ENCODE measurements at regions not wholly inside any gene's neighbourhood (a gene's known extent, or its start where the extent isn't known, plus 50 kb on each side); places are given as distances from the start of the nearest gene placed in this dataset.

DNA sequence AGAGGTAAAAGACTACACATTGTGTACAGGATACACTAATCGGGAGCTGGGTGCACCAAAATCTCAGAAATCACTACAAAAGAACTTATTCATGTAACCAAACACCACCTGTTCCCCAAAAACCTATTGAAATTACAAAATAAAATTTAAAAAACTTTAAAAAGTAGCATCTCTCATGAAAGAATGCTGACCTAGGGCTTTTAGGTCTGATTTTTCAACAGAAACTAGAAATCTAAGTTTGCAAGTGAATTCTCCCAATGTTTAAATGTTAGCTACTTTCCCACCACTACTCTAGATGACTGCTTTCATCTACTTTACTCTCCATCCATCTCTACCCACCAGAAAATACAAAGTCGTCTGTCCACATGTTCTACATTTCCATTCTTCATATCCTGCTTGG lies 1447.7 kb downstream of the RPA4 start:
- Histone ChIP-seq H3K4me3 (ENCODE audit: low read depth, low read length, poor library complexity, severe bottlenecking) (no peak overlapping the region), H3K79me2 (ENCODE audit: insufficient read depth, low read depth, low read length) (no peaks in the 10 kb centered on the region), H3K4me2 (ENCODE audit: low read length) (no peak overlapping the region), H3K9me2 (ENCODE audit: insufficient read depth, low read length) (no peaks in the 10 kb centered on the region), H3K27ac (ENCODE audit: low read depth, low read length, poor library complexity, severe bottlenecking) (no peak overlapping the region), H4K20me1 (ENCODE audit: insufficient read depth, low read length) (no peaks in the 10 kb centered on the region), H3K36me3 (ENCODE audit: insufficient read depth, low read length) (no peaks in the 10 kb centered on the region), H3K4me1 (ENCODE audit: insufficient read depth, low read length, poor library complexity, severe bottlenecking) (no peaks in the 10 kb centered on the region), H3K9me3 (ENCODE audit: low read length) (no peaks in the 10 kb centered on the region), H2AFZ (ENCODE audit: low read length) (no peak overlapping the region)
- TF ChIP-seq, protein P1, sequence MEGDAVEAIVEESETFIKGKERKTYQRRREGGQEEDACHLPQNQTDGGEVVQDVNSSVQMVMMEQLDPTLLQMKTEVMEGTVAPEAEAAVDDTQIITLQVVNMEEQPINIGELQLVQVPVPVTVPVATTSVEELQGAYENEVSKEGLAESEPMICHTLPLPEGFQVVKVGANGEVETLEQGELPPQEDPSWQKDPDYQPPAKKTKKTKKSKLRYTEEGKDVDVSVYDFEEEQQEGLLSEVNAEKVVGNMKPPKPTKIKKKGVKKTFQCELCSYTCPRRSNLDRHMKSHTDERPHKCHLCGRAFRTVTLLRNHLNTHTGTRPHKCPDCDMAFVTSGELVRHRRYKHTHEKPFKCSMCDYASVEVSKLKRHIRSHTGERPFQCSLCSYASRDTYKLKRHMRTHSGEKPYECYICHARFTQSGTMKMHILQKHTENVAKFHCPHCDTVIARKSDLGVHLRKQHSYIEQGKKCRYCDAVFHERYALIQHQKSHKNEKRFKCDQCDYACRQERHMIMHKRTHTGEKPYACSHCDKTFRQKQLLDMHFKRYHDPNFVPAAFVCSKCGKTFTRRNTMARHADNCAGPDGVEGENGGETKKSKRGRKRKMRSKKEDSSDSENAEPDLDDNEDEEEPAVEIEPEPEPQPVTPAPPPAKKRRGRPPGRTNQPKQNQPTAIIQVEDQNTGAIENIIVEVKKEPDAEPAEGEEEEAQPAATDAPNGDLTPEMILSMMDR (conservative IDR thresholded peaks at IDR 0.05; ENCODE audit: low read length), result no peak
- no peak for TF ChIP-seq EZH2phosphoT487 (IDR thresholded peaks at IDR 0.05; ENCODE audit: borderline replicate concordance, low read depth, low read length)
- intact Hi-C loops (cut with micrococcal nuclease; ENCODE audit: unreplicated experiment), result no loop called here
- DNase-seq (ENCODE audit: low spot score), result no peak
- BruUV-seq (replicated peaks), result no TSS peak
- CTCF ChIA-PET (ENCODE audit: unreplicated experiment), result no interaction called here
- POLR2A ChIA-PET, result no interaction called here

DNA sequence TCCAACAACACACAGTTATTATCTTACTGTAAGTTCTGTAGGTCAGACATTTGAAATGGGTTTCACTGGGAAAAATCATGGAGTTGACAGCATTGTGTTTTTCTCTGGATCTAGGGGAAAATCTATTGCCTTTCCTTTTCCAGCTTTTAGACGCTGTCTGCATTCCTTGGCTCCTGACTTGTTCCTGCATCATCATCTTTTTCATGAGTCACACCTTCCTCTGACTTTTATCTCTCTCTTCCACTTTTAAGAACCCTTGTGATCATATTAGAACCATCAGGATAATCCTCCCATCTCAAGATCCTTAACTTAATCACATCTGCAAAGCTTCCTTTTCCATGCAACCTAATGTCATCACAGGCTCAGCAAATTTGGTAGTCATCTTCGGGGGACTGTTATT lies 1454.8 kb downstream of the RPA4 start:
- H2AFZ ChIP-seq (ENCODE audit: low read length), result no peak overlapping the region
- ChIA-PET CTCF (ENCODE audit: unreplicated experiment) (no interaction called here), POLR2A (no interaction called here)
- no peak overlapping the region for H3K4me2 ChIP-seq (ENCODE audit: low read length)
- no peak for DNase-seq (ENCODE audit: low spot score)
- no peaks in the 10 kb centered on the region for H4K20me1 ChIP-seq (ENCODE audit: insufficient read depth, low read length)
- H3K36me3 ChIP-seq (ENCODE audit: insufficient read depth, low read length), result no peaks in the 10 kb centered on the region
- no TSS peak for BruUV-seq (replicated peaks)
- TF ChIP-seq, protein P1 (conservative IDR thresholded peaks at IDR 0.05; ENCODE audit: low read length), result no peak
- no peak for TF ChIP-seq EZH2phosphoT487 (IDR thresholded peaks at IDR 0.05; ENCODE audit: borderline replicate concordance, low read depth, low read length)
- H3K27ac ChIP-seq (ENCODE audit: low read depth, low read length, poor library complexity, severe bottlenecking), result no peak overlapping the region
- H3K4me1 ChIP-seq (ENCODE audit: insufficient read depth, low read length, poor library complexity, severe bottlenecking), result no peaks in the 10 kb centered on the region
- no peaks in the 10 kb centered on the region for H3K79me2 ChIP-seq (ENCODE audit: insufficient read depth, low read depth, low read length)
- H3K9me2 ChIP-seq (ENCODE audit: insufficient read depth, low read length), result no peaks in the 10 kb centered on the region
- intact Hi-C loops (cut with micrococcal nuclease; ENCODE audit: unreplicated experiment), result no loop called here
- H3K4me3 ChIP-seq (ENCODE audit: low read depth, low read length, poor library complexity, severe bottlenecking), result no peak overlapping the region
- H3K9me3 ChIP-seq (ENCODE audit: low read length), result no peaks in the 10 kb centered on the region

DNA sequence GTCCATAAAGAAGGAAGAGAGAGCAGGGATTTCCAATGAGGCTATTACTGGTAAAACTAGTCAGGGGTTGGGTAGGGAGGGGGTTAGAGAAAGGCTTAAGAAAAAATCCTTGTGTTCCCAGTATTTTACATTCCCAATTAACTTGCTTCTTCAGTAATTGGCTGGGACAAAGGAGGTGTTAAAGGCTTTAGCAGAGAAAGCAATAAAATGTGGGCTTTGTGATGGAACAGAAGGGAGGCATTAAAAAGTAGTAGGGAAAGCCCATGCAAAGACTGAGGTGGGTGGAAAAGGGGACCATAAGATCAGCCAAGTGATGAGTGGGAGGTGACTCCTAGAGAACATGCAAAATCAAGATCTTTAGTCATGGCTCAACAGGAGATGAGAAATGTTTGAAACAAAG lies 1467.2 kb downstream of the RPA4 start:
- no TSS peak for BruUV-seq (replicated peaks)
- Histone ChIP-seq H3K36me3 (ENCODE audit: insufficient read depth, low read length) (no peaks in the 10 kb centered on the region), H3K79me2 (ENCODE audit: insufficient read depth, low read depth, low read length) (no peaks in the 10 kb centered on the region), H3K9me3 (ENCODE audit: low read length) (no peaks in the 10 kb centered on the region), H3K4me1 (ENCODE audit: insufficient read depth, low read length, poor library complexity, severe bottlenecking) (no peaks in the 10 kb centered on the region), H3K4me2 (ENCODE audit: low read length) (no peak overlapping the region), H2AFZ (ENCODE audit: low read length) (no peak overlapping the region), H3K27ac (ENCODE audit: low read depth, low read length, poor library complexity, severe bottlenecking) (no peak overlapping the region), H3K4me3 (ENCODE audit: low read depth, low read length, poor library complexity, severe bottlenecking) (no peak overlapping the region), H3K9me2 (ENCODE audit: insufficient read depth, low read length) (no peaks in the 10 kb centered on the region), H4K20me1 (ENCODE audit: insufficient read depth, low read length) (no peaks in the 10 kb centered on the region)
- ChIA-PET POLR2A (no interaction called here), CTCF (ENCODE audit: unreplicated experiment) (no interaction called here)
- intact Hi-C loops (cut with micrococcal nuclease; ENCODE audit: unreplicated experiment), result no loop called here
- no peak for DNase-seq (ENCODE audit: low spot score)
- TF ChIP-seq EZH2phosphoT487 (IDR thresholded peaks at IDR 0.05; ENCODE audit: borderline replicate concordance, low read depth, low read length), result no peak
- TF ChIP-seq, protein P1 (conservative IDR thresholded peaks at IDR 0.05; ENCODE audit: low read length), result no peak
